ENCODE measurements at regions not wholly inside any gene's neighbourhood (a gene's known extent, or its start where the extent isn't known, plus 50 kb on each side); places are given as distances from the start of the nearest gene placed in this dataset.

DNA sequence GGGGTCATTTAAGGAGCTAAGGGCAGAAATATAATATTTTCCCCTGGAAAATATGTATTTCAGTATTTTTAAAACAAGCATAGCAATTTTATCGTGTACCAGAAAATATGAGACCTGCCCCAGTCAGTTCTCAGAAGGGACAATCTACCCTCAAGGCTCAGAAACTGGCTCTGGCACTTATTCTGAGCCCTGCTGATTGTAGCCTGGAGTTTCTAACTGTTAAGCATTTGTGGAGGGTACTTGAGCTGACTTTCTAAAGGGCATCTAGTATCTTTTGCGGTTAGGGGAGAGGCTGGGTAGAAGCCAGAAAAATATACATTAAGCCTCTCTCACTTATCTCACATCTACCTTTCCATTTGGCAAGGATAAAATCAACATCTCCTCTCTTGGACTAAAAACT lies 71.3 kb upstream of the FSHB start:
- no peak for DNase-seq

- no peak for DNase-seq
Observed at GRCh38 chr11:30165652-30166051, 65.2 kb upstream of the FSHB start.

DNA sequence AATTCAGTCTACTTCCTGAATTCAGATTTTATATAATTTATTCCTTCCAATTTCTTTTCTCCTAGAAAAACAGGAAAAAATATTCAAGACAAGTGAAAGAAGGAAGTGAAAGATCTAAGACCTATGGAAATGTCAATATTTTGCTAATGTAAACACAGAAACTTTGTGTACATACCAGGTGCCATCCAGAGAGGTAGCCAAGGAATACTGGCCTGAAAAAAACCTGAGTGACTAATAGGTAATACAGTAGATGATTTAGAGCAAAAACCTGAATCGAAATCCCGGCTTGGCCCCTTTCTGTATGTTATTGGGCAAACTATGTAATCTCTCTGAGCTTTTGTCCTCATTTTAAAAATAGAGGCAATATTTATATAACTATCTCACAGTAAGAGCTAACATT lies 59.2 kb upstream of the FSHB start:
- no peak for DNase-seq

- DNase-seq: no peak
Observed at GRCh38 chr11:30172158-30172557, 58.7 kb upstream of the FSHB start.

- no peak for DNase-seq
Observed at GRCh38 chr11:30172883-30173311, 57.9 kb upstream of the FSHB start.

- DNase-seq: no peak
Observed at GRCh38 chr11:30174265-30175020, 56.4 kb upstream of the FSHB start.

Data from inflammatory macrophage (primary cell).